ENCODE measurements at regions not wholly inside any gene's neighbourhood (a gene's known extent, or its start where the extent isn't known, plus 50 kb on each side); places are given as distances from the start of the nearest gene placed in this dataset.

DNA sequence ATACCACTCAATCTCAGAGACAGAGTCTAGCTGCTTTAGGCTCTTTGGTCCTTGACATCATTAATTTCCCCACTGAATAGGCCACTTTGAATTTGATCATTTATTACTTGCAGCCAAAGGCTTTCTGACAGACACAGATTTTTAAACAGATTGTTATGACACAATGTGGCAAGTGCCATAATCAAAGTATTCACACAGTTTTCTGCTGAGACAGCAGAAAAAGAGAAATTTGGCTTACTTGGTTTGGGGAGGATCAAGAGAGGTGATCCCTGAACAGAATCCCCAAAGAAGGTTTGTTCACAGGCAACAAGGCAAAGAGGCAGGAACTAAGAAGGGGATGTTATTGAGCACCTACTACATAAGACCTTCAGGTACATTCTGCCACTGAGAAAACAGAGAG lies 138.0 kb upstream of the TOP1 start:
- H3K9me3 ChIP-seq (ENCODE audit: control insufficient read depth in 1 of 2, insufficient read depth in 1 of 2, low read length in 2 of 2), result no peaks in the 10 kb centered on the region
- no peak overlapping the region for H3K4me3 ChIP-seq (ENCODE audit: low read length)
- H3K4me3 Mint-ChIP-seq, result no peak overlapping the region
- TF ChIP-seq, protein P1, sequence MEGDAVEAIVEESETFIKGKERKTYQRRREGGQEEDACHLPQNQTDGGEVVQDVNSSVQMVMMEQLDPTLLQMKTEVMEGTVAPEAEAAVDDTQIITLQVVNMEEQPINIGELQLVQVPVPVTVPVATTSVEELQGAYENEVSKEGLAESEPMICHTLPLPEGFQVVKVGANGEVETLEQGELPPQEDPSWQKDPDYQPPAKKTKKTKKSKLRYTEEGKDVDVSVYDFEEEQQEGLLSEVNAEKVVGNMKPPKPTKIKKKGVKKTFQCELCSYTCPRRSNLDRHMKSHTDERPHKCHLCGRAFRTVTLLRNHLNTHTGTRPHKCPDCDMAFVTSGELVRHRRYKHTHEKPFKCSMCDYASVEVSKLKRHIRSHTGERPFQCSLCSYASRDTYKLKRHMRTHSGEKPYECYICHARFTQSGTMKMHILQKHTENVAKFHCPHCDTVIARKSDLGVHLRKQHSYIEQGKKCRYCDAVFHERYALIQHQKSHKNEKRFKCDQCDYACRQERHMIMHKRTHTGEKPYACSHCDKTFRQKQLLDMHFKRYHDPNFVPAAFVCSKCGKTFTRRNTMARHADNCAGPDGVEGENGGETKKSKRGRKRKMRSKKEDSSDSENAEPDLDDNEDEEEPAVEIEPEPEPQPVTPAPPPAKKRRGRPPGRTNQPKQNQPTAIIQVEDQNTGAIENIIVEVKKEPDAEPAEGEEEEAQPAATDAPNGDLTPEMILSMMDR (IDR thresholded peaks at IDR 0.05), result no peak
- H3K27me3 Mint-ChIP-seq, result no peaks in the 10 kb centered on the region
- DNase-seq (no peak), ATAC-seq (ENCODE audit: poor library complexity) (no peak)
- no peaks in the 10 kb centered on the region for H3K4me1 ChIP-seq (ENCODE audit: insufficient read depth, low read length)
- POLR2A ChIA-PET, result no interaction called here
- no peak overlapping the region for H3K27ac ChIP-seq (ENCODE audit: low read depth in 1 of 2, low read length in 2 of 2)
- peaks cover 2% of the 10 kb centered on the region for H3K4me1 Mint-ChIP-seq (ENCODE audit: low read depth)
- H3K36me3 ChIP-seq (ENCODE audit: insufficient read depth, low read length), result no peaks in the 10 kb centered on the region
- H3K27ac Mint-ChIP-seq, result no peak overlapping the region
- CTCF ChIA-PET, result no interaction called here
- no peaks in the 10 kb centered on the region for H3K36me3 Mint-ChIP-seq (ENCODE audit: low read depth)
- no peaks in the 10 kb centered on the region for H3K27me3 ChIP-seq (ENCODE audit: control insufficient read depth in 1 of 2, insufficient read depth in 2 of 2, low read length in 2 of 2)
- H3K9me3 Mint-ChIP-seq, result no peaks in the 10 kb centered on the region
- intact Hi-C loops (cut with DNase I, micrococcal nuclease), result no loop called here

DNA sequence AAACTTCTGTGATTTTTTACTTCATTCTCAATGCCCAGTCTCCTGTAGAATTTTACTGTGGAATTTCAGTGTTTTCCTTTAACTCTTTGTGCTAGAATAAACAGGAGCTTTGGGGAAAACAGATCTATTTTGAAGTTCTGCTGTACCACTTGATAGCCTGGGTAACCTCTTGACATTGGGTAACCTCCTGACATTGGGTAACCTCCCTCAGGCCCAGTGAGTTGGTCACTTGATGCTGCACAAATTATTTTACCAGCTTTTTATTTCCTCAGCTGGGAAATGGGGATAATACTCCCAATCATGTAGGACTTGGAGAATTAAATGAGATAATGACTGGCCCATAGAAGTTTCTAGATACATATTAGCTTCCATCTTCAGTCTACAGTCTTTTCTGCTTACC lies 137.3 kb upstream of the TOP1 start:
- POLR2A ChIA-PET, result no interaction called here
- TF ChIP-seq, protein P1 (IDR thresholded peaks at IDR 0.05), result no peak
- H3K9me3 Mint-ChIP-seq, result no peaks in the 10 kb centered on the region
- intact Hi-C loops (cut with DNase I, micrococcal nuclease), result no loop called here
- Histone ChIP-seq H3K4me1 (ENCODE audit: insufficient read depth, low read length) (no peaks in the 10 kb centered on the region), H3K27ac (ENCODE audit: low read depth in 1 of 2, low read length in 2 of 2) (no peak overlapping the region), H3K27me3 (ENCODE audit: control insufficient read depth in 1 of 2, insufficient read depth in 2 of 2, low read length in 2 of 2) (no peaks in the 10 kb centered on the region), H3K9me3 (ENCODE audit: control insufficient read depth in 1 of 2, insufficient read depth in 1 of 2, low read length in 2 of 2) (no peaks in the 10 kb centered on the region), H3K36me3 (ENCODE audit: insufficient read depth, low read length) (no peaks in the 10 kb centered on the region), H3K4me3 (ENCODE audit: low read length) (no peak overlapping the region)
- no peak for DNase-seq
- H3K4me3 Mint-ChIP-seq, result no peak overlapping the region
- no peak for ATAC-seq (ENCODE audit: poor library complexity)
- CTCF ChIA-PET, result no interaction called here
- H3K27me3 Mint-ChIP-seq, result no peaks in the 10 kb centered on the region
- H3K4me1 Mint-ChIP-seq (ENCODE audit: low read depth), result no peaks in the 10 kb centered on the region
- no peaks in the 10 kb centered on the region for H3K36me3 Mint-ChIP-seq (ENCODE audit: low read depth)
- H3K27ac Mint-ChIP-seq, result no peak overlapping the region

DNA sequence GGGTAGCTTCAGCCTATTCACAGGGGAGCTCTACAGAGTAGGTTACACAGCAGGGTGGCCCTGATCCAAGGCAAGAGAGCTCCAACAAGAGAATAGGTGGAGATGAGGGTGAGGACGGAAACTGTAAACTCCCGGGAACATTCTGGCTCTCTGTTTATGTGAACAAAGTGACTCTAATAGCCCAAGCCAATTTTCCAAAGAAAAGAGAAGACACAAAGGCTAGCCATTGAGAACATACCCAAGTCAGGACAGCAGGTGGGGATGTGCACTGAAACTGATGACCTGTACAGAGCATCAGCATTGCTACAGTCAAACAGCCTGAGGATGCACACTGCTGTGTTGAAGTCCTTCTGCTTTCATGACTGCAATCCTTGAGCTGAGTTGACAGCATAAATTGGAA lies 136.0 kb upstream of the TOP1 start:
- H3K36me3 Mint-ChIP-seq (ENCODE audit: low read depth), result no peaks in the 10 kb centered on the region
- H3K9me3 Mint-ChIP-seq, result no peaks in the 10 kb centered on the region
- no peaks in the 10 kb centered on the region for H3K4me1 Mint-ChIP-seq (ENCODE audit: low read depth)
- no peaks in the 10 kb centered on the region for H3K36me3 ChIP-seq (ENCODE audit: insufficient read depth, low read length)
- H3K27me3 ChIP-seq (ENCODE audit: control insufficient read depth in 1 of 2, insufficient read depth in 2 of 2, low read length in 2 of 2), result no peaks in the 10 kb centered on the region
- H3K27me3 Mint-ChIP-seq, result no peaks in the 10 kb centered on the region
- no peak overlapping the region for H3K4me3 ChIP-seq (ENCODE audit: low read length)
- ATAC-seq (ENCODE audit: poor library complexity) (no peak), DNase-seq (no peak)
- intact Hi-C loops (cut with DNase I, micrococcal nuclease), result no loop called here
- no peaks in the 10 kb centered on the region for H3K9me3 ChIP-seq (ENCODE audit: control insufficient read depth in 1 of 2, insufficient read depth in 1 of 2, low read length in 2 of 2)
- ChIA-PET CTCF (no interaction called here), POLR2A (no interaction called here)
- H3K27ac Mint-ChIP-seq, result no peak overlapping the region
- no peak overlapping the region for H3K27ac ChIP-seq (ENCODE audit: low read depth in 1 of 2, low read length in 2 of 2)
- no peaks in the 10 kb centered on the region for H3K4me1 ChIP-seq (ENCODE audit: insufficient read depth, low read length)
- TF ChIP-seq, protein P1 (IDR thresholded peaks at IDR 0.05), result no peak
- no peak overlapping the region for H3K4me3 Mint-ChIP-seq

Measured in CD4-positive, alpha-beta T cell (primary cell).